Activated T-cell treated with anti-CD3 and anti-CD28 coated beads, Interleukin-2, amount 50 U/mL, for 24 hours (primary cell): ENCODE measurements at regions not wholly inside any gene's neighbourhood (a gene's known extent, or its start where the extent isn't known, plus 50 kb on each side); places are given as distances from the start of the nearest gene placed in this dataset.

Source experiments
- DNase-seq: peaks from one replicate; pipeline ENCODE4 v3.0.0-alpha.2; 2020
- H3K27ac Mint-ChIP-seq: 2 replicates; pipeline ENCODE4 v1.8.0; 2020; ENCODE audit warnings: mild to moderate bottlenecking, mixed read lengths
- H3K27me3 Mint-ChIP-seq: 2 replicates; pipeline ENCODE4 v1.8.0; 2020; ENCODE audit warnings: mixed read lengths
- H3K36me3 Mint-ChIP-seq: 2 replicates; pipeline ENCODE4 v1.8.0; 2020; ENCODE audit warnings: low read depth, mixed read lengths
- H3K4me1 Mint-ChIP-seq: 2 replicates; pipeline ENCODE4 v1.8.0; 2020; ENCODE audit warnings: low read depth, mixed read lengths
- H3K4me3 Mint-ChIP-seq: 2 replicates; pipeline ENCODE4 v1.8.0; 2020; ENCODE audit warnings: mild to moderate bottlenecking, moderate library complexity, mixed read lengths
- H3K9me3 Mint-ChIP-seq: 2 replicates; pipeline ENCODE4 v1.8.0; 2020; ENCODE audit warnings: mixed read lengths

DNA sequence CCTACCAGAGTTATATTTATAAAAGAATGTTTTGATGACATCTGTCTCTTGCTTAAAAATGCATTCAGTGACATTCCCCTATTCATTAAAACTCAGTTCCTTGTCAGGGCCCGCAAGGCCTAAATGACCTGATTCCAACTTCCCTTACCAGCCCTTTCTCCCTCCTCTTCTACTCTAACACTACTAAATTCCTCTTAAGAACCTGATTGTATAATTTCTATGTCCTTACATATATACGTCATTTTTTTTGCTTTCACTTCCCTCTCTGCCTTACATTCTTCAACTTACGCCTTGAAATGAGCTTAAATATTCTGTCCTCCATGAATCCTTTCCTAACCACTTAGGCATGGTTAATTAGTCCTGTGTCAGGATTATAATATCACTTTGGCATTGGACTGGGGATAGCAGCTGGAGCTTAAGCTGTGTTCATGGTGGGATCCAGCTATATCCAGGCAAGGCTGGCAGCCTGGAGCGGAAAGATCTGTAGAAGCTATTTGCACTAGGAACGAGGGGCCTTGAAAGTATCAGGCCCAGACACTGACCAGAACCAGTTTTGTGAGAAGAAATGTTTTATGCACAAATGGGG, 360.2 kb upstream of the PTBP2 start:
- DNase-seq, result no peak
- Mint-ChIP-seq H3K9me3 (peaks cover 8% of the 10 kb centered on the region), H3K27ac (no peak overlapping the region), H3K4me1 (peaks cover 11% of the 10 kb centered on the region), H3K27me3 (peaks cover 6% of the 10 kb centered on the region), H3K4me3 (no peak overlapping the region), H3K36me3 (no peaks in the 10 kb centered on the region)

DNA sequence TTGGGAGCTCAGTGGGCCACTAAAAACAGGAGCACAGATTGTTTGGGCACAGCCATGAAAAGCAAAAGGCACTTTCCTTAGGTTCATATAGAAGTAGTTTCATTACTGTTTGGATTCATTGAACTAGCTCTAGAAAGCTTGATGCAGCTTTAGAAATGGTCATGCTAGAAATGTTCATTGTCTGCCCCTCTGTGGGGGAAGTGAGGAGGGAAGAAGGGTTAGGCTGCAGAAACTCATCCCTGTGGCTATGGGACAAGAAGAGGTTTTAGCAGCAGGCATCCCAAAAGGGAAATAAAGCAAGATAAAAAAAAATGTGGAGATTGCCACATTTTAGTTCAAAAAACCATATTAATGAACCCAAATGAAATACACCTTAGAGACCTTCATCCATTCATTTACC, 359.6 kb upstream of the PTBP2 start:
- no peak overlapping the region for H3K27ac Mint-ChIP-seq
- H3K27me3 Mint-ChIP-seq, result peaks cover 6% of the 10 kb centered on the region
- no peak overlapping the region for H3K4me3 Mint-ChIP-seq

DNA sequence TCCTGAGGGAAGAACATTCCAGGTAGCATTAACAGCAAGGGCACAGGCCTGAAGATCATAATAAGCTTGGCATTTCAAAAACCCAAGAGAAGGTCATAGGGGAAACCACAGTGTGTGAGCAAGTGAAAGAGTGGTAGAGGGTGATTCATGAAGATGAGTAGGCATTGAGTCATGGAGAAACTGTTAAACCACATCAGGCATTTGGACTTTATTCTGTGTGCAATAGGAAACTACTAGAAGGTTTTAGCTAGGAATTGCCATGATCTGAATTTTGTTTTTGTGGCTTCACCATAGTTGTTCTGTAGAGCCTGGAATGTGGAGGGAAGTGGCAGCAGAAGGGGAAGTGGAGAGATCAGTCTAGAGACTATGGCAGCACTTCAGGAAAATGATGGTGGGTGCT, 359.0 kb upstream of the PTBP2 start:
- no peaks in the 10 kb centered on the region for H3K36me3 Mint-ChIP-seq
- H3K27ac Mint-ChIP-seq, result peak overlapping the region; percentile 22
- H3K9me3 Mint-ChIP-seq, result peaks cover 8% of the 10 kb centered on the region
- no peak for DNase-seq
- peaks cover 11% of the 10 kb centered on the region for H3K4me1 Mint-ChIP-seq
- no peak overlapping the region for H3K4me3 Mint-ChIP-seq
- H3K27me3 Mint-ChIP-seq, result peaks cover 6% of the 10 kb centered on the region

More for the DNA sequence above, 359.6 kb upstream of the PTBP2 start:
- Mint-ChIP-seq H3K4me1 (peaks cover 11% of the 10 kb centered on the region), H3K36me3 (no peaks in the 10 kb centered on the region), H3K9me3 (peaks cover 8% of the 10 kb centered on the region)
- DNase-seq, result no peak

DNA sequence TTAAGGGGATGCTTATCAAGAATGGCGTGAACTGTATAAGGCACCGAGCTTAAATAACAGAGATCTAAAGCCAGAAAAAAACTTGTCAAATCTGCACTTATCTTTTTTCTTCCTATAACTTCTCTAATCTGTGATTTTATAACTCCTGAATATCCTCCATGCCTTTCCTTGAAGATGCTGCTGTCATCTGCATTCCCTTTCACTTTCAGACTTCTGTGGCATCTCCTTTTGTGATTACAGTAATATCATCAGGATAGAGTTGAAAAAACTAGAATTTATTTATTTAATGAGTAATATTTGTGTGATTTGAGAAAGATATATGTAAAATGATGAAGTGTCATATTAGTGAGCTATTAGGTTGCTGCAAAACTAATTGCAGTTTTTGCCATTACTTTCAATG, 357.8 kb upstream of the PTBP2 start:
- no peak overlapping the region for H3K27ac Mint-ChIP-seq
- H3K9me3 Mint-ChIP-seq, result peaks cover 8% of the 10 kb centered on the region
- H3K36me3 Mint-ChIP-seq, result no peaks in the 10 kb centered on the region
- DNase-seq, result no peak
- no peak overlapping the region for H3K4me3 Mint-ChIP-seq
- peaks cover 6% of the 10 kb centered on the region for H3K27me3 Mint-ChIP-seq
- peaks cover 11% of the 10 kb centered on the region for H3K4me1 Mint-ChIP-seq

DNA sequence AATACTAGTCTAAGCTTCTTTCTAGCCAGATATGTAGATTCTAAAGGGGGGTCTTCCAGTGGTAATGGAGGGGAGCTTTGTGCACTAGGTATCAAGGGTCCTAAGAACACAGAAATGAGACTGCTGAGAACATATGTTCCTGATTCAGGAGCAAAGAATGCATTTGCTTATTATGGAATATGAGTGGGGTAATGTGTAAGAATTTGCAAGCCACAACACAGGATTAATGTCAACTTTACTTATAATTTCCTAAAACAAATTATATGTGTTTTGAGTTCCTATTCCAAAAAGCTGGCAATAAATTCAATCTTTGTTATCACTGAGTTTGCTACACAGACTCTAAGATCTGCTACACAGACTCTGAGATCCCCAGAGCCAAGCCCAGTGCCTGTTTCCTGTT, 357.0 kb upstream of the PTBP2 start:
- Mint-ChIP-seq H3K4me3 (no peak overlapping the region), H3K27me3 (peaks cover 6% of the 10 kb centered on the region), H3K9me3 (peaks cover 8% of the 10 kb centered on the region), H3K27ac (no peak overlapping the region), H3K4me1 (peaks cover 11% of the 10 kb centered on the region), H3K36me3 (no peaks in the 10 kb centered on the region)
- DNase-seq, result no peak

DNA sequence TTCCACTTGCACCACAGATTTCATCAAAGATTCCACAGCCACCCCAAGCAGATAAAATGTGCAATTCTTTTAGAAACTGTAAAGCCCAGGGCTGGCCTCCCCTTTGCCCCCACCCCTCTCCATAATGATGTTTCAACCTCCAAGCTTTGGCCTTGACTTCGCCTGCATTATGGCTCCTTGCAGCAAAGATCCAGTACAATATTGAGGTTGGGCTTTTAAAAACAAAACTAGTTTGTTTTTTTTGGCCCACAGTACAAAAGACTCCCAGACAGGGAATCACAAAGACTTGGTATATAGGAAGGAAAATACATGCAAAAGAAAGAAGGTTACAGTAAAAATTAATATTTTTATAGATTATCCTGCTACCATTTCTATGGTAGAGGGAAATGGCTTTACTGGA, 356.5 kb upstream of the PTBP2 start:
- H3K36me3 Mint-ChIP-seq, result no peaks in the 10 kb centered on the region
- DNase-seq, result no peak
- peaks cover 11% of the 10 kb centered on the region for H3K4me1 Mint-ChIP-seq
- H3K4me3 Mint-ChIP-seq, result no peak overlapping the region
- H3K27ac Mint-ChIP-seq, result no peak overlapping the region
- H3K9me3 Mint-ChIP-seq, result peaks cover 8% of the 10 kb centered on the region
- H3K27me3 Mint-ChIP-seq, result peaks cover 6% of the 10 kb centered on the region

DNA sequence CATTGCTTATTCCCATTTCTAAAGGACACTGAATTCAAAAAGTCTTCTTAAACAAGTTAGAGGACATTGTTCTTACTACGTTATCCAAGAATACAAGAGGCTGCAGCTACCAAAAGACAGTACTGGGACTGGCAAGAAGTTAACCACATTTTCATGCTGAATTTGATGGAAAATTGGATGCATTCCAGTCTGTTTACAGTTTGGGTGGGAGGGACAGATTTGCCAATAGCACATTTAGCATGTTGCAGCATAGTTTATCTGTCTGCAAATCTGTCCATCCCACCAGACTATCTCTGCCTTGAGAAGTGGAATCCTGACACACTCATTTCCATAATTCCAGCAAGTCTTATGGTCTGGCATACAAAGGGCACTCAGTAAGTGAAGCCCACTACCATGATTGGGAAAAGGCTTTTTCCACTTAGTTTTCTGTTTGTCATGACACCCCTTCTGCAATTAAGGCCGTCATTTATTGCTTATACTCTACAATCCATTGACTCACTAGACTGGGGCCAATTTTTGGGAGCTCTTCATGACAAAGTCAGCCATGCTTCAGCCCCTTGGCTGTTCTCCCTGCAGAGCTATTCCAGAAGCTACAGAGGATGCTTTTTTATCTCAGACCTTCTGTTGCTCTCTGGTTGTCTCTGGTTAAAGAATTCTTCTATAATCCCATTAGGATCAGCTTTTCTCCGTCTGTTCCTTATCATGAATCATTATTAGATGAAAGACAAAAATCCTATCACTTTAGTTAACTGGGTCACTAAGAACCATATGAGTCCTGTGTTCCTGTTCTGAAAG, 355.8 kb upstream of the PTBP2 start:
- H3K9me3 Mint-ChIP-seq, result peaks cover 8% of the 10 kb centered on the region
- H3K36me3 Mint-ChIP-seq, result no peaks in the 10 kb centered on the region
- DNase-seq, result no peak
- no peak overlapping the region for H3K4me3 Mint-ChIP-seq
- no peak overlapping the region for H3K27ac Mint-ChIP-seq
- peaks cover 5% of the 10 kb centered on the region for H3K27me3 Mint-ChIP-seq
- H3K4me1 Mint-ChIP-seq, result peaks cover 11% of the 10 kb centered on the region

DNA sequence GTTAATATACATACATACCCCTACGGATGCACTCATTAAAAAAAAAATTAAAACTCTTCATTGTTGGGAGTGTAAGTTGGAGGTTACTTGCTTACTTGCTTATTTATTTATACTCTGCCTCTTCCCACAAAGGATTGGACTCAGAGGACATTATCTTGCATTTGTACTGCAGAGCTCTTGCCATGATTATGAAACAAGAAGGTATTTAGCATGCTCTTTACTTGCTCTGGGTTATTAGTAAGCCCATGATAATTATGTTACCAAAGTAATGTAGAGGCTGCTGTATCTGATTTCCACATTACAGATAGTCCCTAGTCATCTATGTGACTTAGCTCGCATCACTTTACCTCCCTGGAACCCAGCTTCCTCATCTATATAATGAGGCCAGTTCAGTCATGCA, 355.1 kb upstream of the PTBP2 start:
- Mint-ChIP-seq H3K27ac (no peak overlapping the region), H3K36me3 (no peaks in the 10 kb centered on the region), H3K27me3 (peaks cover under 1% of the 10 kb centered on the region), H3K9me3 (peaks cover 4% of the 10 kb centered on the region), H3K4me3 (no peak overlapping the region), H3K4me1 (peaks cover 11% of the 10 kb centered on the region)
- no peak for DNase-seq

DNA sequence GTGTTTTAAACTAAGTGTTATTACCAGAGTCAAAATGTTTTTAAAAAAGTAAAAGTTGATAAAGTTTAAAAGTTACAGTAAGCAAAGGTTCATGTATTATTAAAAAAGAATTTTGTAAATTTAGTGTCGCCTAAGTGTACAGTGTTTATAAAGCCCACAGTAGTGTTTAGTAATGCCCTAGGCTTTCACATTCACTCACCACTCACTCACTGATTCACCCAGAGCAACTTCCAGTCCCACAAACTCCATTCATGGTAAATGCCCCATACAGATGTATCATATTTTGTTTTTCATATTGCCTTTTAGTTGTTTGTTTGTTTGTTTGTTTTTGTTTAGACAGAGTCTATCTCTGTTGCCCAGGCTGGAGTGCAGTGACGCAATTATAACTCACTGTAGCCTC, 353.8 kb upstream of the PTBP2 start:
- H3K9me3 Mint-ChIP-seq, result peaks cover 7% of the 10 kb centered on the region
- peaks cover 2% of the 10 kb centered on the region for H3K4me1 Mint-ChIP-seq
- no peak overlapping the region for H3K4me3 Mint-ChIP-seq
- H3K27me3 Mint-ChIP-seq, result no peaks in the 10 kb centered on the region
- no peak for DNase-seq
- no peaks in the 10 kb centered on the region for H3K36me3 Mint-ChIP-seq
- no peak overlapping the region for H3K27ac Mint-ChIP-seq

DNA sequence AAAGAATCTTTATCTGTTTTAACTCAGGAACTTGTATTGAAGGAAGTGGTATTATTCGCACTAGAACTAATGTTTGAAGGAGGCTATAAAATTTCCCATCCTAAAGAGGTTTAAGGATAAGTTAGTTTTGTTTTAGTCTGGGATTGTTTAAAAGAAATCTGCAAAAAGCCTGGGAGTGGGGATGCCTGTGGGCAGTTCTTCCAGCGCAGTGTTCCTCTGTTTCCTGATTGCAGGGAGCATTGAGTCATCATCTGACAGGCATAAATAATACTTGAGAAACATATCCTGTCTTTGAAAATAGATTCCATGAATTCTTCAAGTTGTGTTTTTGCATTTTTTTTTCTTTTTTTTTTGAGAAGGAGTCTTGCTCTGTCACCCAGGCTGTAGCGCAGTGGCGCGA, 350.8 kb upstream of the PTBP2 start:
- no peak overlapping the region for H3K4me3 Mint-ChIP-seq
- H3K27ac Mint-ChIP-seq, result no peak overlapping the region
- peaks cover 3% of the 10 kb centered on the region for H3K9me3 Mint-ChIP-seq
- H3K4me1 Mint-ChIP-seq, result no peaks in the 10 kb centered on the region
- no peaks in the 10 kb centered on the region for H3K27me3 Mint-ChIP-seq
- no peak for DNase-seq
- no peaks in the 10 kb centered on the region for H3K36me3 Mint-ChIP-seq

DNA sequence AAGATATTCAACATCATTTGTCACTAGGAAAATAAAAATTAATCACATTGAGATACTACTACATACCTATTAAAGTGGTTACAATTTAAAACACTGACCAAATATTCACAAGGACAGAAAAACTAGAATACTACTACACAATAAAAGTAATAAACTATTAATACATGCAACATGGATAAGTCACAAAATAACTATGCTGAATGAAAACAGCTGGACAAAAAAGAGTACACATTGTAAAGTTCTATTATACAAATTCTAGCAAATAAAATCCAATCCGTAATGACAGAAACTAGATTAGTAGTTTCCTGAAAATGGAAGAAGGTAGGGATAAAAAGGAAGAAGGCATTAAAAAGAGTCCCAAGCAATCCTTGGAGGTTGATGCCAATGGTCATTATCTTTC, 348.7 kb upstream of the PTBP2 start:
- H3K27me3 Mint-ChIP-seq, result no peaks in the 10 kb centered on the region

DNA sequence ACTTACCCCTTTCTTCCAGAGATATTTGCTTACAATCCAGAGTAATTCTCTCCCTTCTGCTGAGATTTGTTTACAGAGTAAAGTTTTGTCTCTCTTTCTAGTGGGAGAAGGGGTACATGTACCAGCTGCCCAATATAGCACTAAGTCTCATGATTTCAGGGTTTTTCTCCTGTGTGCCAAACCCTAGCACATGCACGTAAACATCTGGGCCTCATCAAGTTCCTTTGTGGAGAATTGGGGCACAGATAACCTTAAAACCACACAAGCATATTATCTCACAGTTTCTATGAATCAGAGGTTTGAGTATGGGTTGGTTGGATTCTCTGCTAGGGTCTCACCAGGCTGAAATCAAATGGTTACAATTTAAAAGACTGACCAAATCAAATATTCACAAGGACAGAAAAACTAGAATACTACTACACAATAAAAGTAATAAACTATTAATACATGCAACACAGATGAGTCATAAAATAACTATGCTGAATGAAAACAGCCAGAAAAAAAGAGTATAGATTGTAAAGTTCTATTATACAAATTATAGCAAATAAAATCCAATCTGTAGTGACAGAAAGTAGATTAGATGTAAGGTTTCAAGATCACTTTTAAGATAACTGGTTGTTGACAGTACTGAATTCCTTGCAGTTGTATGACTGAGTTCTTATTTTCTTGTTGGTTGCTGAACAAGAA, 347.4 kb upstream of the PTBP2 start:
- Mint-ChIP-seq H3K36me3 (no peaks in the 10 kb centered on the region), H3K9me3 (peaks cover 6% of the 10 kb centered on the region), H3K4me3 (no peak overlapping the region), H3K4me1 (no peaks in the 10 kb centered on the region), H3K27me3 (no peaks in the 10 kb centered on the region), H3K27ac (no peak overlapping the region)
- no peak for DNase-seq

More for the DNA sequence above, 348.7 kb upstream of the PTBP2 start:
- Mint-ChIP-seq H3K27ac (no peak overlapping the region), H3K9me3 (peaks cover 3% of the 10 kb centered on the region), H3K4me3 (no peak overlapping the region), H3K36me3 (no peaks in the 10 kb centered on the region), H3K4me1 (no peaks in the 10 kb centered on the region)
- DNase-seq, result no peak

DNA sequence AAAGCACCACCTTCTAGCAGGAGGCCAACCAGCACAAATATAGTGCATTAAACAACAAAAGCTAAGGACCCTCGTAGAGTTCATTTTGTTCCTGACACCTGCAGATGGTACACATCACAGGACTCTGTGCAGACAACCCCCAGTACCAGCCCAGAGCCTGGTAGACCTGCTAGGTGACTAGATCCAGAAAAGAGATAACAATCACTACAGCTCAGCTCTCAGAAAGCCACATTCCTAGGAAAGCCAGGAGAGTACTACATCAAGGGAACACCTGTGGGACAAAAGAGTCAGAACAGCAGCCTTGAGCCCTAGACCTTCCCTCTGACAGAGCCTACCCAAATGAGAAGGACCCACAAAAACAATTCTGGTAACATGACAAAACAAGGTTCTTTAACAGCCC, 344.7 kb upstream of the PTBP2 start:
- no peak for DNase-seq
- Mint-ChIP-seq H3K9me3 (peaks cover 6% of the 10 kb centered on the region), H3K36me3 (no peaks in the 10 kb centered on the region), H3K27me3 (no peaks in the 10 kb centered on the region), H3K4me1 (no peaks in the 10 kb centered on the region), H3K27ac (no peak overlapping the region), H3K4me3 (no peak overlapping the region)

DNA sequence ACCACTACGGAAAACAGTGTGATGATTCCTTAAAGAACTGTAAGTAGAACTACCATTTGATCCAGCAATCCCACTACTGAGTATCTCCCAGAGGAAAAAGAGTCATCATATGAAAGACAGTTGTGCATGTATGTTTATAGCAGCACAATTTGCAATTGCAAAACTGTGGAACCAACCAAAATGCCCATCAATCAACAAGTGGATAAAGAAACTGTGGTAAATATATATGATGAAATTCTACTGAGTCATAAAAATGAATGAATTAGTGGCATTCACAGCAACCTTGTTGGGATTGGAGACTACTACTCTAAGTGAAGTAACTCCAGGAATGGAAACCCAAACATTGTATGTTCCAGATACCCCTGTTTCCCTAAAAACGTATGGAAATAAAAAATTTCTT, 337.0 kb upstream of the PTBP2 start:
- DNase-seq, result no peak
- H3K9me3 Mint-ChIP-seq, result peaks cover 5% of the 10 kb centered on the region

DNA sequence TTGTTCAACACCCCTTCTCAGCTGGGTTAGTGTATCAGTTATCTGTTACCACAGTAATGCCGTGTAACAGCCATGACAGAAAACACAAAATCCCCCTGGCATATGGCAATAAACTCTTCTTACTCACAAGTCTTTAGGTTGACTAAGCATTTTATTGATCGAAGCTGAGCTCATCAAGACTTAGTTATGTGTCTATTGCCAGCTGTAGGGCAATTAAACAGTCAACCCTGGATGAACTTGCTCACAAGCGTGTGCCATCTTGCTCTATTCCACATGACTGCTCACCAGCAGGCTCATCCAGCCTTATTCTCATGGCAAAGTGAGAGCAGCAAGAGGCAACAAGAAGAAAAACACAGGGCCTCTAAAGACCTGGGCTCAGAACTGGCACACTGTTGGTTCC, 333.8 kb upstream of the PTBP2 start:
- no peak for DNase-seq
- H3K36me3 Mint-ChIP-seq, result no peaks in the 10 kb centered on the region
- no peak overlapping the region for H3K4me3 Mint-ChIP-seq
- H3K4me1 Mint-ChIP-seq, result no peaks in the 10 kb centered on the region
- H3K9me3 Mint-ChIP-seq, result no peaks in the 10 kb centered on the region
- no peaks in the 10 kb centered on the region for H3K27me3 Mint-ChIP-seq
- no peak overlapping the region for H3K27ac Mint-ChIP-seq

More for the DNA sequence above, 337.0 kb upstream of the PTBP2 start:
- Mint-ChIP-seq H3K4me1 (no peaks in the 10 kb centered on the region), H3K36me3 (no peaks in the 10 kb centered on the region), H3K27me3 (no peaks in the 10 kb centered on the region), H3K27ac (no peak overlapping the region), H3K4me3 (no peak overlapping the region)
